ENCODE measurements at regions not wholly inside any gene's neighbourhood (a gene's known extent, or its start where the extent isn't known, plus 50 kb on each side); places are given as distances from the start of the nearest gene placed in this dataset.

- TF ChIP-seq CTCF (IDR thresholded peaks at IDR 0.05) (no peak), POLR2A (IDR thresholded peaks at IDR 0.05) (no peak)
Measured at GRCh38 chr4:10345381-10345784, 111.8 kb downstream of the ZNF518B start.
